ENCODE measurements at regions not wholly inside any gene's neighbourhood (a gene's known extent, or its start where the extent isn't known, plus 50 kb on each side); places are given as distances from the start of the nearest gene placed in this dataset.
"Not testable (repeated sequence)": the region's sequence is repeated elsewhere in the genome, so short reads cannot be mapped to it uniquely, and the experiment has no call there.

DNA sequence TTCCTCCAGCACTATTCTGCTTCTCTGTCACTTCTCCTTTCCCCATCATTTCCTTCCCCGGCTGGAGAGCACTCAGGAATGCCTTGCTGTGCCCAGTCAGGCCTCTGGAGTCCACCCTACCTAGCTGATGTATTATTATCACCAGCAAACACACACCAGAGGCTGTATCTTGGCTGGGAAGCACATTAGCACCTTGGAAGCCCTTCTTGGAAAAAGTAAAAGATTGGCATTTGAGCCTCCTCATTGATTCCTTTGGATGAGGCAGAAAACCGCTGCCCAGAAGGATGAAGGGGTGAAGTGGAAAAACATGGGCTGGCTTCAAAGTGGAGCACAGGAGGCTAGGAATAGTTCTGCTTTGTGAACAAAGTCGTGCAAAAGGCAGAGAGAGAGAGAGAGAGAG is 244.3 kb downstream of the RPLP1 start:
- FAIRE-seq (no peak), DNase-seq (ENCODE audit: extremely low spot score, insufficient read length, low read depth) (no peak)

DNA sequence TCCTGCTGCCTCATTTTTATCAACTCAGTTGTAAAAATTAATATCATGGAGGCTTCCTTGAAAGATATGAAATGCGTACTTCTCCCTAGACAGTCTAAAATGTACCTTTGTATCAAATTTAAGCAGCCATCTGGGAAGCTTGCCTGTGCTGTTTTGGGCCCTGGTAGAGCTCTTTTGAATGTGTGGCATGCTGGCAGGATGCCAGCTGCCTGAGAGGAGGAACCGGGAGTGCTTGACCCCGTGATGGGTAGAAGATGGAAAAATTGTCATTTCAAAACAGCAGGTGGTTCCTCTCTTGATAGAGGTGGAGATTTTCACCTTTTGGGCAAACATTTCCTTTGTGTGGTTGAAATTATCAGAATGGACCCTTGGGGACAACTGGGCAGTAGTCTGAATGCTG is 245.3 kb downstream of the RPLP1 start:
- FAIRE-seq, result peak; percentile 29
- DNase-seq (ENCODE audit: extremely low spot score, insufficient read length, low read depth), result no peak

DNA sequence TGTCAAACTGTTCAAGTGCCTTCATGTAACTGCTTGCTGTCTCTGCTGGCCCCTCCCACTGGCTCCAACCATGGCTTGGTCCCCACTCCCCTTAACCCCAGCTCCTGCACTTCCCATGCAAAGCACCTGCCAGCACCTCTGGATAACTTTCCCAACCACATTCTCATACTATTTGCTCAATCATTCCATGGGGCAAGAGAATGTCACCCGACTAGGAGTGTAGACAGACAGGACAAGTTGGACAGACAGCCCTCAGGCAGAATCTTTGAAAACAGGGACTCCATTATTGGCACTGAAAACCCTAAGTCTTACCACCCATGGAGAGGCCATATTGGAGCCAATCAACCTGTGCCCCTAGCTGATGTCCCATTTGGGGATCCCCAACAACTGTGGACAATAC is 246.5 kb downstream of the RPLP1 start:
- no peak for FAIRE-seq
- no peak for DNase-seq (ENCODE audit: extremely low spot score, insufficient read length, low read depth)

DNA sequence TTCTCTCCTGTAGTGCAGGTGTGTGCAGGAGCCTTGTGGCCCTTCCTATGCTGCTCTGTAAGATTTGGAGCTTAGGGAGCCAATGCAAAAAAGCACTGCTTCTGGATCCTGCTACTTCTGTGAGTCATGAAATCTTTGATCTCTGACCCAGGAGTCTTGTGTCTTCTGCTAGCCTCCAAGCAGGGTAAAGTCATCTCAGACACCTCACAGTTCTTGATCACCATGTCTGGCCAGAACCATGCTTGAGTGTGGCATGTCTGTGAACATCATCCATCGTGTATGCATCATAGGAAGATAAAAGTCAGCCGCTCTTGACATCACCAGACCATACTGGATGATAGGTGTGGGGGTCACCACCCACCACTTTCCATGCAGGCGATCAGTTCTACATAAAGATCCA is 247.8 kb downstream of the RPLP1 start:
- FAIRE-seq (no peak), DNase-seq (ENCODE audit: extremely low spot score, insufficient read length, low read depth) (no peak)

- FAIRE-seq, result no peak
- DNase-seq (ENCODE audit: extremely low spot score, insufficient read length, low read depth), result no peak
Observed at GRCh38 chr15:69701198-69701597, 248.6 kb downstream of the RPLP1 start.

GRCh38 chr15:69703532-69704187 is 251.0 kb downstream of the RPLP1 start:
- FAIRE-seq (no peak), DNase-seq (ENCODE audit: extremely low spot score, insufficient read length, low read depth) (no peak)

DNA sequence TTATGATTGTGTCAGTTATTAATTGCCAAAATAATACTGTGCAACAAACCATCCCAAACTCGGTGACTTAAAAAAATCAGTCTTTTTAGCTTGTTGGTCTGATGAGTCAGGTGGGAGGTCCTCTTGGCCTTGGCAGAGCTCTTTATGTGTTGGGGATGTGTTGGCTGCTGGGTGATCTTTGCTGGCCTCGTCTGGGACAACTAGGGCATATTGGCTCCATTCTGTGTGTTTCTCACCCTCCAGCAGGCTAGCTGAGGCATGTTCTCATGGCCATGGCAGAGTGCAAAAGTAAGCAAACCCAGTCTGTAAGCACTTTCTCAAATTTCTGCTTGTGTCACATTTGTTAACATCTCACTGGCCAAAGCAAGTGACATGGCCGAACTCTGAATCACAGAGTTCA is 251.6 kb downstream of the RPLP1 start:
- DNase-seq (ENCODE audit: extremely low spot score, insufficient read length, low read depth) (no peak), FAIRE-seq (no peak)

DNA sequence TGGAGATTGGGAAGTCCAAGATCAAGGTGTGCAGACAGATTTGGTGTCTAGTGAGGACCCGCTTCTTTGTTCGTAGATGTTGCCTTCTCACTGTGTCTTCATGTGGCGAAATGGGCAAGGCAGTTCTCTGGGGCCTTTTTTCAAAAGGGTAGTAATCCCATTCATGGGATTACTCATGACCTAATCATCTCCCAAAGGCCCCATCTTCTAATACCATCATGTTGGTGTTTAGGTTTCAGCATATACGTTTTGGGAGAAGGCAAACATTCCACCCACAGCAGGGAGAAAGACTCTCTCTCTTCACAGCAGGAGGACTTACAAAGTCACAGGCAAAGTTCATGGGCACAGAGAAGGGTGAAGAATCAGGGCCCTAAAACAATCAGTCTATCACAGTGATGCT is 252.1 kb downstream of the RPLP1 start:
- FAIRE-seq, result no peak
- DNase-seq (ENCODE audit: extremely low spot score, insufficient read length, low read depth), result no peak

GRCh38 chr15:69706353-69707097 is 253.9 kb downstream of the RPLP1 start:
- FAIRE-seq (no peak), DNase-seq (ENCODE audit: extremely low spot score, insufficient read length, low read depth) (no peak)

DNA sequence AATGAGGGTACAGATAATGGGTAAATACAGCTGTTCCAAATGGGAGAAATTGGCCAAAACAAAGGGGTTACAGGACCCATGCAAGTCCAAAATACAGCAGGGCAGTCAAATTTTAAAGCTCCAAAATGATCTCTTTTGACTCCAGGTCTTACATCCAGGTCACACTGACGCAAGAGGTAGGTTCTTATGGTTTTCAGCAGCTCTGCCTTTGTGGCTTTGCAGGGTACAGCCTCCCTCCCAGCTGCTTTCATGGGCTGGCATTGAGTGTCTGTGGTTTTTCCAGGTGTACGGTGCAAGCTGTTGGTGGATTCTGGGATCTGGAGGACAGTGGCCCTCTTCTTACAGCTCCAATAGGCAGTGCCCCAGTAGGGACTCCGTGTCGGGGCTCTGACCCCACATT is 254.6 kb downstream of the RPLP1 start:
- not testable (repeated sequence) for DNase-seq (ENCODE audit: extremely low spot score, insufficient read length, low read depth); FAIRE-seq

DNA sequence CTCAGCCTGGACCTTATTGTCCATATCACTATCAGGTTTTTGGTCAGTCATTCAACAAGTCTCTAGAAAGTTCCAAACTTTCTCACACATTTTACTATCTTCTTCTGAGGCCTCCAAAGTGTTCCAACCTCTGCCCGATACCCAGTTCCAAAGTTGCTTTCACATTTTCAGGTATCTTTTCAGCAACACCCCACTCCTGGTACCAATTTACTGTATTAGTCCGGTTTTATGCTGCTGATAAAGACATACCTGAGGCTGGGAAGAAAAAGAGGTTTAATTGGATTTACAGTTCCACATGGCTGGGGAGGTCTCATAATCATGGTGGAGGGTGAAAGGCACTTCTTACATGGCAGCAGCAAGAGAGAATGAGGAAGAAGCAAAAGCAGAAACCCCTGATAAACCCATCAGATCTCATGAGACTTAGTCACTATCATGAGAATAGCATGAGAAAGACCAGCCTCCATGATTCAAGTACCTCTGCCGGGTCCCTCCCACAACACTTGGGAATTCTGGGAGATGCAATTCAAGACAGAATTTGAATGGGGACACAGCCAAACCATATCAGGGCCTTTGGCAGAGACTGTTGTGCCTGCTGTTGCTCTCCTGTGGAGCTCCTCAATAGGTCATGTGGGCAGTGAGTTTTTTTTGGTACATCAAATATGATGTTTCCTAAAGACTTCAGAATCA is 256.0 kb downstream of the RPLP1 start:
- FAIRE-seq; DNase-seq (ENCODE audit: extremely low spot score, insufficient read length, low read depth): not testable (repeated sequence)

DNA sequence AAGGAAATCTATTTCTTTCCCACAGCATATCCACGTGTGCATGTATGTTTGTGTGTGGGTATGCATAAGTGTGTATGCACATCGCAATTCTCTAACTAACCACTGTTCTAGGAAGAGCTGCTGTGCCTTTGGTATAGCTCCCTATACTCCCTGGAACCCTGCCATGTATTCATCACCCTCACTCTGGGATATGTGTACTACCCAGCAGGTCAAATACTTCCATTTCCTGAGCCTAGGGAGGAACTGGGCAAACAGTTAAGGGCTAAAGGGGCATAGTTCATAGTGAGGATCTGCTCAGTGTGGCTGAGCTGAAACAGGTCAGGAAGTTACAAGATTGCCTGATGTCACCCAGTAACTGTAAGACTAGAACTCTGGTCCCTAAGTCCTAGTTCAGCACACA is 260.4 kb downstream of the RPLP1 start:
- DNase-seq (ENCODE audit: extremely low spot score, insufficient read length, low read depth) (no peak), FAIRE-seq (no peak)

DNA sequence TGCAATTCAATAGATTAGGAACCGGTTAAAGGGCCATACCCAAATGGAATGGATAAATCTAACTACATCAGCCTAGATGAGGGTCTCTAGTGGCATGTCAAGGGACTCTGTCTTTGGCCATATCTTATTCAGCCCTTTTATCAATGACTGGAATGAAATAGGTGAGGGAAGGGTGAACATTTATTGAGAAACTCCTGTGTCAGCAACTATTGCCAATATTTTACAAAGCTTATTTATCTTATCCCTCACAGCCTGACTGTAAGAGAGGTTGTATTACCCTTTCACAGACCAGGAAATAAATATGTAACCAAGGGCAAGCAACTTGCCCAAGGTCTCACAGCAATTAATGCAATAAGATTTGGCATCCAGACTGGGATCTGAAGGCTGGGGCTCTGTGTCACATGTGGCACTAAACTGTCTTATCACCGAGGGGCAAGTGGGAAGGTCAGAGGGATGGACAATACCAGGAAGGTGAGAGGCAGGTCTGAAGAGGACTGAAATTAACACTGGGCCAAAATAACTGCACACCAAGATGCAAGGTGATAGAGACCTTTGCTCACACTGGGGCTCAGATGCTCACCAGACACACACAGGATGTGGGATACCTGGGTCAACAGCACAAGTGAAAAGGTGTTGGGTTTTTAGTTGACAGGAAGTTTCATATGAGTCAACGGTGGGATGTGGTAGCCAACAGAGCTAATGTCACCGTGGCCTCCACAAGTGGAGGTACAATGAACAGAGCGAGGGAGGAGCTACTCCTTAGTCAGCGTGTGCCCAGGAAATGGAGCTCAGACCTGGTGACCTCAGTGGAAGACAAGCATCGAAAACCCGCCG is 261.3 kb downstream of the RPLP1 start:
- FAIRE-seq, result peak; percentile 97
- peak; percentile 65 for DNase-seq (ENCODE audit: extremely low spot score, insufficient read length, low read depth)

GRCh38 chr15:69715210-69715609 is 262.6 kb downstream of the RPLP1 start:
- DNase-seq (ENCODE audit: extremely low spot score, insufficient read length, low read depth), result no peak
- FAIRE-seq, result no peak

GRCh38 chr15:69718436-69718835 is 265.8 kb downstream of the RPLP1 start:
- DNase-seq (ENCODE audit: extremely low spot score, insufficient read length, low read depth), result no peak

GRCh38 chr15:69718916-69719315 is 266.3 kb downstream of the RPLP1 start:
- no peak for FAIRE-seq

More at GRCh38 chr15:69718436-69718835, 265.8 kb downstream of the RPLP1 start:
- no peak for FAIRE-seq

DNA sequence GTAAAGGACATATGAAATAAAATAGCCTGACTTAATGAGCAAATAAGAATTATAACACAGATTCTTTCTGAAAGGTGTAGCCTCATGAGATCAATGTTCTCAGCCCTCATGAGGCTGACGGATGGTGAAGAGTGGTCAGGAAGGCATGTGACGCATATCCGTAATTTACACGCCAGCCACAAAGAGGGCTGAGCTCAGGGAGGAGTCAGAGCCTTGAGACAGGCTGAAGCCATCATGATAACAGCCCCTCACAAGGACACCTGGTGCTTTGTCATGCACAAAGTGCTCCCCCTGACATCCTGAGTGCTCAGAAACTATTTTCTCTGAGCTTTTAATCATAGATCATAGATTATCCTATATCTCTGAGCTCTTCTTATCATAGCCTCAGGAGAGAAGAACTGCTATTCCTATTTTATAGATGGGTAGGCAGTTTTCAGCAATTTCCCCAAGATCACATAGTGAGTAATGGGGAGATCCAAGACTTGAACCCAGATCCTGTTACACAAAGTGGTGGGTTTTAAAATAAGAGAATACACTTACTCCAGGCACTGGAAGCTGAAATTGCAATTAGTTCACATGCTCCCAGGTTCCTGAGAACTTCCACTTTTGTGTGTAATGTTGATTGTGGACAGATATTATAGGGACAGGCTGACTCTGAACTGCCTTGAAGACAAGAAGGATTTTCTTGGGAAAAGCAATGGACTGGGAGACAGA is 267.1 kb downstream of the RPLP1 start:
- no peak for DNase-seq (ENCODE audit: extremely low spot score, insufficient read length, low read depth)
- peak; percentile 58 for FAIRE-seq

More at GRCh38 chr15:69718916-69719315, 266.3 kb downstream of the RPLP1 start:
- DNase-seq (ENCODE audit: extremely low spot score, insufficient read length, low read depth), result no peak

DNA sequence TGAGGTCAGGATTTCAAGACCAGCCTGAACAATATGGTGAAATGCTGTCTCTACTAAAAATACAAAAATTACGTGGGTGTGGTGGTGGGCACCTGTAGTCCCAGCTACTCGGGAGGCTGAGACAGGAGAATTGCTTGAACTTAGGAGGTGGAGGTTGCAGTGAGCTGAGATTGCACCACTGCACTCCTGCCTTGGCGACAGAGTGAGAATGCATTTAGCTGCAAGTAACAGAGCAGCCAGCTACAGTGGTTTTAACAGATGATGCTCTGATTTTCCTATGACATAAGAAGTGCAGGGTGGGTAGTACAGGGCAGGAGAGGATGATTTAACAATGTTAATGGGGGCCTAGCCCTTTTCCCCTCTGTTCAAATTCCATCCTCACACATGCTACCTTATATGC is 267.9 kb downstream of the RPLP1 start:
- DNase-seq (ENCODE audit: extremely low spot score, insufficient read length, low read depth) (no peak), FAIRE-seq (no peak)

DNA sequence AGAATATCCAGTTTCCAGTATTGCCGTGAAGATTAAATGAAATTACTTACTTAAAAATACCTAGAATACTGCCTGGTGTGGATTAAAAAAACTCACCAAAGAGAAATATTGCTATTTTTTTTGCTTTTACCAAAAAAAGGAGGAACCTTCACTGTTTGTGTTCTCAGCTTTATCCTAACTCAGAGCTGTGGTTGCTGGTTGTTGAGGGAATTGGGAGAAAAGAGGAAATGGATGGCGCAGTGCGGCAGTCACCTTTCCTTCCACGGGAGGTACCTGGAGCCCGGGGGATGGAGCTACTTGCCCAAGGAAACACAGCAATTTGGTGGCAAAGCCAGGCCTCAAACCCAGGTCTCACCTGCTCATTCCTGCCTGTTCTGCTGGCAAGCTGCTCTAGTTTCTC is 270.3 kb downstream of the RPLP1 start:
- FAIRE-seq, result no peak
- no peak for DNase-seq (ENCODE audit: extremely low spot score, insufficient read length, low read depth)
